Esophagus squamous epithelium (tissue), 4 donors: ENCODE measurements at regions not wholly inside any gene's neighbourhood (a gene's known extent, or its start where the extent isn't known, plus 50 kb on each side); places are given as distances from the start of the nearest gene placed in this dataset.

Source experiments
- POLR2A ChIP-seq, 4 donors: fragments of 450-650 bp; IDR thresholded peaks; one replicate each; pipeline ENCODE4 v1.6.1; 2017; ENCODE audit warnings: antibody characterized with exemption in 4 of 4, mild to moderate bottlenecking in 4 of 4, moderate library complexity in 3 of 4
- TF ChIP-seq, protein P1 (sequence below), 6 experiments: fragments of 450-650 bp in 4 of 6; fragments of 200-600 bp in 2 of 6; sonication (generic) in 2 of 6; IDR thresholded peaks; one replicate each; pipeline ENCODE4 v1.5.1; 2016 to 2019; ENCODE audit warnings: antibody characterized with exemption in 6 of 6, mild to moderate bottlenecking in 4 of 6, moderate library complexity in 4 of 6

DNA sequence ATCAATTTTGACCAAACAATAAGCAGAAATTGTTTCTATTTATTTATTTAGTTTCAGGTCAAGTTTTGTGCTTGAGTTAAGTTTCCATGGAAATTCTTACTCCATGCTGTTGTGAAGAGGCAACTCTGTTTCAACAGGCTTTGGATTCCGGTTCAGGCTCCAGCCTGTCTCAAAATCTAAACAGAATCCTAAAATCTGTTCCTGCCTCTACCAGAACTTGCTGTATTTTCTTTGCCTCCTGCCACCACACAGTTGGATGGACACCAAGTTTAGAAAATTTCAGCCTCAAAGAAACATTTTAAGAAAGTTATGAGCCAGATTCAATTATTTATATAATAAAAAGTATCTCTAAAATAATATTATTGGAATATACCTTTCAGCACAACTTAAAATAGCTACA is 330.9 kb downstream of the FOXG1 start:
- TF ChIP-seq, protein P1, sequence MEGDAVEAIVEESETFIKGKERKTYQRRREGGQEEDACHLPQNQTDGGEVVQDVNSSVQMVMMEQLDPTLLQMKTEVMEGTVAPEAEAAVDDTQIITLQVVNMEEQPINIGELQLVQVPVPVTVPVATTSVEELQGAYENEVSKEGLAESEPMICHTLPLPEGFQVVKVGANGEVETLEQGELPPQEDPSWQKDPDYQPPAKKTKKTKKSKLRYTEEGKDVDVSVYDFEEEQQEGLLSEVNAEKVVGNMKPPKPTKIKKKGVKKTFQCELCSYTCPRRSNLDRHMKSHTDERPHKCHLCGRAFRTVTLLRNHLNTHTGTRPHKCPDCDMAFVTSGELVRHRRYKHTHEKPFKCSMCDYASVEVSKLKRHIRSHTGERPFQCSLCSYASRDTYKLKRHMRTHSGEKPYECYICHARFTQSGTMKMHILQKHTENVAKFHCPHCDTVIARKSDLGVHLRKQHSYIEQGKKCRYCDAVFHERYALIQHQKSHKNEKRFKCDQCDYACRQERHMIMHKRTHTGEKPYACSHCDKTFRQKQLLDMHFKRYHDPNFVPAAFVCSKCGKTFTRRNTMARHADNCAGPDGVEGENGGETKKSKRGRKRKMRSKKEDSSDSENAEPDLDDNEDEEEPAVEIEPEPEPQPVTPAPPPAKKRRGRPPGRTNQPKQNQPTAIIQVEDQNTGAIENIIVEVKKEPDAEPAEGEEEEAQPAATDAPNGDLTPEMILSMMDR (IDR thresholded peaks at IDR 0.05) = no peak
- TF ChIP-seq POLR2A (IDR thresholded peaks at IDR 0.05) = no peak
